IMR-90 (cell line): ENCODE measurements at regions not wholly inside any gene's neighbourhood (a gene's known extent, or its start where the extent isn't known, plus 50 kb on each side); places are given as distances from the start of the nearest gene placed in this dataset.

ENCODE experiments used
- ATAC-seq: fragments of 200-7000 bp; cut with Tn5 transposase; 2 replicates; pipeline ENCODE4 v1.9.1; 2020; ENCODE audit warnings: low read depth, mild to moderate bottlenecking, moderate library complexity
- BruUV-seq: library from RNA; stranded (reverse); fragments of 400-500 nt; replicated peaks from 2 replicates; lab custom pipeline; 2021; lab: Mats Ljungman, UMichigan
- CTCF ChIA-PET: fragments of 300-600 bp; formaldehyde crosslinking; extraction: SDS; loops from one replicate; lab custom pipeline; 2021; ENCODE audit warnings: antibody characterized with exemption; lab: Yijun Ruan, JAX
- POLR2A ChIA-PET: fragments of 300-600 bp; sonication (Branson Sonifier 250); formaldehyde crosslinking; loops from one replicate; lab custom pipeline; 2022; ENCODE audit warnings: antibody characterized with exemption; ENCODE audit not compliant: unreplicated experiment; lab: Charles Lee
- DNase-seq: peaks from one replicate; pipeline ENCODE4 v3.0.0; 2013
- H2AFZ ChIP-seq: replicated peaks from 2 replicates; pipeline ENCODE3; 2013; ENCODE audit warnings: low read length, mild to moderate bottlenecking; ENCODE audit not compliant: poor library complexity
- H2AK5ac ChIP-seq: 2 replicates; pipeline ENCODE4 v1.6.1; 2013; ENCODE audit warnings: low read depth, low read length, inconsistent platforms
- H2AK9ac ChIP-seq: replicated peaks from 2 replicates; pipeline ENCODE3; 2013; ENCODE audit warnings: mild to moderate bottlenecking, low read depth, low read length, moderate library complexity; ENCODE audit not compliant: poor library complexity
- H2BK120ac ChIP-seq: 2 replicates; pipeline ENCODE4 v1.6.1; 2013; ENCODE audit warnings: low read depth, low read length, inconsistent platforms
- H2BK15ac ChIP-seq: 3 replicates; pipeline ENCODE4 v1.6.1; 2013; ENCODE audit warnings: low read depth, low read length, inconsistent platforms
- H2BK20ac ChIP-seq: 2 replicates; pipeline ENCODE4 v1.6.1; 2013; ENCODE audit warnings: low read depth, mild to moderate bottlenecking, inconsistent platforms, low read length, moderate library complexity
- H2BK5ac ChIP-seq: 2 replicates; pipeline ENCODE4 v1.6.1; 2013; ENCODE audit warnings: mild to moderate bottlenecking, low read depth, low read length, inconsistent platforms; ENCODE audit not compliant: poor library complexity, severe bottlenecking
- H3K14ac ChIP-seq: replicated peaks from 2 replicates; pipeline ENCODE4 v1.6.1; 2013; ENCODE audit warnings: low read depth, low read length, inconsistent platforms
- H3K18ac ChIP-seq: 2 replicates; pipeline ENCODE4 v1.6.1; 2013; ENCODE audit warnings: low read depth, low read length, control low read depth
- H3K23ac ChIP-seq: 2 replicates; pipeline ENCODE4 v1.6.1; 2013; ENCODE audit warnings: low read depth, low read length, inconsistent platforms
- H3K27ac ChIP-seq: 2 replicates; pipeline ENCODE4 v1.5.1; 2013; ENCODE audit warnings: mild to moderate bottlenecking, control low read depth, low read length; ENCODE audit not compliant: insufficient read depth
- H3K27me3 ChIP-seq: 2 replicates; pipeline ENCODE4 v1.6.1; 2013; ENCODE audit warnings: low read length; ENCODE audit not compliant: control insufficient read depth, insufficient read depth
- H3K36me3 ChIP-seq: 2 replicates; pipeline ENCODE4 v1.6.1; 2013; ENCODE audit warnings: low read length, mixed read lengths; ENCODE audit not compliant: control insufficient read depth, insufficient read depth
- H3K4ac ChIP-seq: 2 replicates; pipeline ENCODE4 v1.6.1; 2013; ENCODE audit warnings: low read depth, low read length, inconsistent platforms
- H3K4me1 ChIP-seq: 2 replicates; pipeline ENCODE4 v1.6.1; 2013; ENCODE audit warnings: low read length, mixed read lengths; ENCODE audit not compliant: control insufficient read depth, insufficient read depth
- H3K4me2 ChIP-seq: 2 replicates; pipeline ENCODE4 v1.6.1; 2013; ENCODE audit warnings: low read depth, mild to moderate bottlenecking, control low read depth, low read length, moderate library complexity
- H3K4me3 ChIP-seq: 2 replicates; pipeline ENCODE4 v1.5.1; 2013; ENCODE audit warnings: low read depth, mild to moderate bottlenecking, control low read depth, low read length, moderate library complexity; ENCODE audit not compliant: insufficient read depth
- H3K56ac ChIP-seq: 2 replicates; pipeline ENCODE4 v1.6.1; 2013; ENCODE audit warnings: low read length, inconsistent platforms; ENCODE audit not compliant: insufficient read depth; ENCODE audit errors: extremely low read depth
- H3K79me1 ChIP-seq, 2 experiments: 2 replicates each; pipeline ENCODE4 v1.6.1; 2013; ENCODE audit warnings: low read length in 2 of 2, inconsistent platforms in 1 of 2, low read depth in 1 of 2
- H3K9ac ChIP-seq: 2 replicates; pipeline ENCODE4 v1.6.1; 2013; ENCODE audit warnings: low read depth, low read length, control low read depth
- H3K9me1 ChIP-seq: 2 replicates; pipeline ENCODE4 v1.6.1; 2013; ENCODE audit warnings: low read length, inconsistent platforms; ENCODE audit not compliant: insufficient read depth
- H3K9me3 ChIP-seq: 2 replicates; pipeline ENCODE4 v1.6.1; 2013; ENCODE audit warnings: low read length; ENCODE audit not compliant: control insufficient read depth, insufficient read depth
- H4K20me1 ChIP-seq: 2 replicates; pipeline ENCODE4 v1.6.1; 2013; ENCODE audit warnings: low read length, inconsistent platforms; ENCODE audit not compliant: insufficient read depth
- H4K5ac ChIP-seq: 2 replicates; pipeline ENCODE4 v1.6.1; 2013; ENCODE audit warnings: mild to moderate bottlenecking, low read depth, low read length, control low read depth
- H4K8ac ChIP-seq, 2 experiments: 2 replicates each; pipeline ENCODE4 v1.6.1; 2013; ENCODE audit warnings: low read depth in 2 of 2, low read length in 2 of 2, control low read depth in 1 of 2, inconsistent platforms in 1 of 2
- H4K91ac ChIP-seq: 2 replicates; pipeline ENCODE4 v1.6.1; 2013; ENCODE audit warnings: low read depth, low read length, inconsistent platforms; ENCODE audit not compliant: insufficient read depth
- BHLHE40 ChIP-seq: fragments of 150-350 bp; IDR thresholded peaks from 2 replicates; pipeline ENCODE4 v1.6.1; 2016; ENCODE audit warnings: mild to moderate bottlenecking, low read depth, low read length
- CEBPB ChIP-seq: IDR thresholded peaks from 2 replicates; pipeline ENCODE4 v1.6.1; 2012; ENCODE audit warnings: low read depth, low read length, improper control_type of control experiment
- CHD1 ChIP-seq: IDR thresholded peaks from 2 replicates; pipeline ENCODE4 v1.6.1; 2012; ENCODE audit warnings: low read depth, low read length, improper control_type of control experiment
- FOS ChIP-seq: fragments of 150-350 bp; IDR thresholded peaks from 2 replicates; pipeline ENCODE4 v1.6.1; 2016; ENCODE audit warnings: low read depth, low read length
- MAFK ChIP-seq: IDR thresholded peaks from 2 replicates; pipeline ENCODE4 v1.6.1; 2012; ENCODE audit warnings: low read depth, low read length, improper control_type of control experiment
- MXI1 ChIP-seq: IDR thresholded peaks from 2 replicates; pipeline ENCODE4 v1.6.1; 2012; ENCODE audit warnings: low read depth, mild to moderate bottlenecking, low read length, moderate library complexity, borderline replicate concordance
- NFE2L2 ChIP-seq: fragments of 150-350 bp; IDR thresholded peaks from 2 replicates; pipeline ENCODE4 v1.6.1; 2016; ENCODE audit warnings: low read depth, mild to moderate bottlenecking, low read length
- POLR2A ChIP-seq: IDR thresholded peaks from 2 replicates; pipeline ENCODE4 v1.6.1; 2012; ENCODE audit warnings: mild to moderate bottlenecking, low read depth, low read length
- RAD21 ChIP-seq: IDR thresholded peaks from 2 replicates; pipeline ENCODE4 v1.6.1; 2012; ENCODE audit warnings: low read length, improper control_type of control experiment
- RCOR1 ChIP-seq: IDR thresholded peaks from 2 replicates; pipeline ENCODE4 v1.6.1; 2012; ENCODE audit warnings: mild to moderate bottlenecking, low read length, improper control_type of control experiment; ENCODE audit not compliant: insufficient replicate concordance
- RFX5 ChIP-seq: IDR thresholded peaks from 2 replicates; pipeline ENCODE4 v1.8.0; 2012; ENCODE audit warnings: low read depth, mild to moderate bottlenecking, low read length, moderate library complexity
- SMC3 ChIP-seq: fragments of 150-350 bp; IDR thresholded peaks from 2 replicates; pipeline ENCODE4 v1.6.1; 2016; ENCODE audit warnings: low read depth, mild to moderate bottlenecking, antibody characterized with exemption, low read length, moderate library complexity
- USF2 ChIP-seq: fragments of 150-350 bp; IDR thresholded peaks from 2 replicates; pipeline ENCODE4 v1.6.1; 2017; ENCODE audit warnings: mild to moderate bottlenecking, antibody characterized with exemption, low read length, low read depth
- WGBS, 2 experiments: methylation state at CpG; one replicate each; pipeline versions ENCODE4 v1.1.5 to v1.1.7; 2013; ENCODE audit warnings: missing lambda C conversion rate in 2 of 2; ENCODE audit not compliant: insufficient read length in 1 of 2; ENCODE audit errors: extremely low coverage in 2 of 2; 5-methylcytosine and 5-hydroxymethylcytosine counted together
- dilution Hi-C: fragments of 300-500 bp; cut with HindIII; formaldehyde crosslinking; loops from one replicate; pipeline ENCODE4 v1.14.3; 2018; ENCODE audit warnings: low sequenced_read_pairs; ENCODE audit not compliant: unreplicated experiment
- in situ Hi-C: fragments of 300-500 bp; cut with MboI; formaldehyde crosslinking; loops from 3 replicates; pipeline ENCODE4 v1.14.3; 2019; ENCODE audit warnings: low sequenced_read_pairs, inconsistent platforms, mixed read lengths
- intact Hi-C: fragments of 100-400 bp; cut with micrococcal nuclease; formaldehyde crosslinking; loops from 2 replicates; pipeline ENCODE4 v1.10.0; 2022
- TF ChIP-seq, protein P1 (sequence below): fragments of 150-350 bp; IDR thresholded peaks from 2 replicates; pipeline ENCODE4 v1.6.1; 2016; ENCODE audit warnings: low read depth, mild to moderate bottlenecking, low read length, moderate library complexity, borderline replicate concordance

- WGBS, 2 experiments: no CpG with 5 or more reads among the region's 1 CpG
- H2AK5ac ChIP-seq: no peak overlapping the region
- ATAC-seq: no peak
- no peak for TF ChIP-seq CEBPB
- TF ChIP-seq BHLHE40: no peak
- no peak for TF ChIP-seq POLR2A
- TF ChIP-seq, protein P1, sequence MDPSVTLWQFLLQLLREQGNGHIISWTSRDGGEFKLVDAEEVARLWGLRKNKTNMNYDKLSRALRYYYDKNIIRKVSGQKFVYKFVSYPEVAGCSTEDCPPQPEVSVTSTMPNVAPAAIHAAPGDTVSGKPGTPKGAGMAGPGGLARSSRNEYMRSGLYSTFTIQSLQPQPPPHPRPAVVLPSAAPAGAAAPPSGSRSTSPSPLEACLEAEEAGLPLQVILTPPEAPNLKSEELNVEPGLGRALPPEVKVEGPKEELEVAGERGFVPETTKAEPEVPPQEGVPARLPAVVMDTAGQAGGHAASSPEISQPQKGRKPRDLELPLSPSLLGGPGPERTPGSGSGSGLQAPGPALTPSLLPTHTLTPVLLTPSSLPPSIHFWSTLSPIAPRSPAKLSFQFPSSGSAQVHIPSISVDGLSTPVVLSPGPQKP: no peak
- no peak for TF ChIP-seq FOS
- TF ChIP-seq MXI1: no peak
- TF ChIP-seq SMC3: no peak
- TF ChIP-seq RFX5: no peak
- TF ChIP-seq CHD1: no peak
- TF ChIP-seq RCOR1: no peak
- no peak for TF ChIP-seq USF2
- no peak for TF ChIP-seq RAD21
- no peak for TF ChIP-seq NFE2L2
- TF ChIP-seq MAFK: no peak
- H3K56ac ChIP-seq: no peak overlapping the region
- H4K20me1 ChIP-seq: no peaks in the 10 kb centered on the region
- intact Hi-C loops: loop anchor here (2.0 to 5.0 kb wide), 2 partner anchors 157 to 1394 kb away; no protein-coding TSS in a partner anchor
- no peak overlapping the region for H2BK120ac ChIP-seq
- H4K5ac ChIP-seq: no peak overlapping the region
- H3K36me3 ChIP-seq: no peaks in the 10 kb centered on the region
- no peak overlapping the region for H3K4me2 ChIP-seq
- no peaks in the 10 kb centered on the region for H3K9me1 ChIP-seq
- H2AK9ac ChIP-seq: no peak overlapping the region
- CTCF ChIA-PET: interaction anchor here (0.8 to 1.5 kb wide), 2 partner anchors 11 to 316 kb away, joined by 3 to 4 read pairs; no protein-coding TSS in a partner anchor
- no peak overlapping the region for H4K91ac ChIP-seq
- no peak overlapping the region for H2BK15ac ChIP-seq
- no peak overlapping the region for H3K4ac ChIP-seq
- no peak overlapping the region for H2AFZ ChIP-seq
- dilution Hi-C loops: no loop called here
- no TSS peak for BruUV-seq
- no peak overlapping the region for H2BK20ac ChIP-seq
- POLR2A ChIA-PET: no interaction called here
- no peak overlapping the region for H3K9ac ChIP-seq
- no peaks in the 10 kb centered on the region for H3K9me3 ChIP-seq
- no peak overlapping the region for H3K18ac ChIP-seq
- H3K4me3 ChIP-seq: no peak overlapping the region
- no peak overlapping the region for H4K8ac ChIP-seq
- H2BK5ac ChIP-seq: no peak overlapping the region
- no peak for DNase-seq
- H3K4me1 ChIP-seq: no peaks in the 10 kb centered on the region
- H3K14ac ChIP-seq: no peak overlapping the region
- no peaks in the 10 kb centered on the region for H3K79me1 ChIP-seq
- no peak overlapping the region for H3K27ac ChIP-seq
- in situ Hi-C loops: no loop called here
- H3K27me3 ChIP-seq: no peaks in the 10 kb centered on the region
- no peak overlapping the region for H3K23ac ChIP-seq
These were observed 1399.0 kb upstream of the ZEB2 start for GRCh38 chr2:145918951-145919350.
